GM10248 (cell line): ENCODE measurements at regions not wholly inside any gene's neighbourhood (a gene's known extent, or its start where the extent isn't known, plus 50 kb on each side); places are given as distances from the start of the nearest gene placed in this dataset.

Source experiments
- CTCF ChIA-PET: fragments of 300-600 bp; sonication (Branson Sonifier 250); formaldehyde crosslinking; extraction: SDS; loops from one replicate; lab custom pipeline; 2021; ENCODE audit warnings: antibody characterized with exemption; lab: Yijun Ruan, JAX
- POLR2A ChIA-PET: fragments of 350-650 bp; sonication (Branson Sonifier 250); formaldehyde crosslinking; extraction: SDS; loops from one replicate; lab custom pipeline; 2020; ENCODE audit warnings: antibody characterized with exemption; lab: Yijun Ruan, JAX
- DNase-seq: peaks from one replicate; pipeline ENCODE4 v3.0.0; 2012; ENCODE audit errors: extremely low spot score
- CTCF ChIP-seq: IDR thresholded peaks from 2 replicates; pipeline ENCODE4 v1.5.1; 2012; ENCODE audit warnings: mild to moderate bottlenecking, low read depth; ENCODE audit errors: extremely low read depth, missing control alignments, control extremely low read depth

- CTCF ChIA-PET = no interaction called here
These were observed 62.0 kb upstream of the MAP3K7 start for GRCh38 chr6:90648873-90649272.

GRCh38 chr6:90646940-90647339, 60.1 kb upstream of the MAP3K7 start:
- CTCF ChIA-PET = no interaction called here
- TF ChIP-seq CTCF = no peak
- DNase-seq = no peak
- POLR2A ChIA-PET = no interaction called here

More at GRCh38 chr6:90648873-90649272, 62.0 kb upstream of the MAP3K7 start:
- TF ChIP-seq CTCF = no peak
- DNase-seq = no peak
- POLR2A ChIA-PET = no interaction called here

GRCh38 chr6:90645634-90646033, 58.8 kb upstream of the MAP3K7 start:
- DNase-seq = no peak
- ChIA-PET CTCF (interaction anchor here (1.0 to 1.3 kb wide), 3 partner anchors 9 to 44 kb away, joined by 3 read pairs; no protein-coding TSS in a partner anchor), POLR2A (no interaction called here)

GRCh38 chr6:90644492-90644891, 57.6 kb upstream of the MAP3K7 start:
- CTCF ChIA-PET = interaction anchor here (1.3 kb wide), 1 partner anchor 43 kb away, joined by 3 read pairs; no protein-coding TSS in a partner anchor
- DNase-seq = no peak
- POLR2A ChIA-PET = no interaction called here
- no peak for TF ChIP-seq CTCF

More at GRCh38 chr6:90645634-90646033, 58.8 kb upstream of the MAP3K7 start:
- TF ChIP-seq CTCF = no peak

GRCh38 chr6:90643381-90643780, 56.5 kb upstream of the MAP3K7 start:
- no peak for TF ChIP-seq CTCF
- DNase-seq = no peak
- ChIA-PET CTCF (no interaction called here), POLR2A (no interaction called here)

GRCh38 chr6:90637320-90637719, 50.4 kb upstream of the MAP3K7 start:
- TF ChIP-seq CTCF = no peak
- POLR2A ChIA-PET = no interaction called here
- DNase-seq = no peak
- CTCF ChIA-PET = no interaction called here
